Amniotic stem cell (primary cell): ENCODE measurements at regions not wholly inside any gene's neighbourhood (a gene's known extent, or its start where the extent isn't known, plus 50 kb on each side); places are given as distances from the start of the nearest gene placed in this dataset.

ENCODE experiments used
- DNase-seq: peaks from one replicate; lab custom pipeline; 2025; lab: John Stamatoyannopoulos, UW

GRCh38 chr16:73255031-73255430 lies 207.1 kb upstream of the ZFHX3 start:
- DNase-seq: no peak

- DNase-seq: no peak
Observed at GRCh38 chr16:73253922-73254480, 206.1 kb upstream of the ZFHX3 start.

DNA sequence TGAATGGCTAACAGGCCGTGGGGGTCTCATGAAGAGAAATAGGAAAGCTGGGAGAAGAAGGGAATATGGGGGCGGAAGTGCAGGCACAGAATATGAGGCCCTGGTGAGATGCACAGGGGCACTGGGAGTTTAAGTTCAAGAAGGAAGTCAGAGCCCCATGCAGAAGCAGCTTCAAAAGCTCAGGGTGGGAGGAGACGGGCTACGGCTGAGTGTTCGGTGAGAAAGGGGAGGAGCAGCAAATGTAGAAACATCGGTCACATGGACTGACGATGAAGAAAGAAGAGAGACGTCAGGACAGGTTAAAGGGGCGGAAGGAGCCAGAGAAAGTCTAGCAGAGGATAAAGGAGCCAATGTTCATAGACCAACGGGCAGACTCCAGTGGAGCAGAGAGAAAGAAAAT lies 204.5 kb upstream of the ZFHX3 start:
- DNase-seq: no peak

DNA sequence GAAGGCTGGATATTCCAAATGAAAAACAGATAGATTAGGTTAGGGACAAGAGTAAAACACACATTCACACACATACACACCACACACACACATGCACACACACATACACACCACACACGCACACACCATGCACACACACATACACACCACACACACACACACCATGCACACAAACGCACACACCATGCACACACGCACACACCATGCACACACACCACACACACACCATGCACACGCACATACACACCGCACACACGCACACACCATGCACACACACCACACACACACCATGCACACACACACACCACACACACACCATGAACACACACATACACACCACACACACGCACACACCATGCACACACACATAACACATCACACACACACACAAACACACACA lies 203.7 kb upstream of the ZFHX3 start:
- DNase-seq: no peak

DNA sequence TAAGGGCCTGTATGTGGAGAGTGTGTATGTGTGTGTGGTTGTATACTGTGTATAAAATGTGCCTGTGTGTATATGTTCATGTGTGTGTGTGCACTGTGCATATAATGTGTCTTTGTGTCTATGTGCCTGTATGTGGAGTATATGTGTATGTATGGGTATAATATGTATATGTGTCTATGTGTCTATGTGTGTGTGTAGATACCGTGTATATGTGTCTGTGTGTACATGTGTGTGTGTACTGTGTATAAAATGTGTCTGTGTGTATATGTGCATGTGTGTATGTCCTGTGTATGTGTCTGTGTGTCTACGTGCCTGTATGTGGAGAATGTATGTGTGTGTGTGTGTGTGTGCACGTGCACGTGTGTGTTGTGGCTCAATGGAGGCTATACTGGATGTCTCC lies 200.4 kb upstream of the ZFHX3 start:
- no peak for DNase-seq

DNA sequence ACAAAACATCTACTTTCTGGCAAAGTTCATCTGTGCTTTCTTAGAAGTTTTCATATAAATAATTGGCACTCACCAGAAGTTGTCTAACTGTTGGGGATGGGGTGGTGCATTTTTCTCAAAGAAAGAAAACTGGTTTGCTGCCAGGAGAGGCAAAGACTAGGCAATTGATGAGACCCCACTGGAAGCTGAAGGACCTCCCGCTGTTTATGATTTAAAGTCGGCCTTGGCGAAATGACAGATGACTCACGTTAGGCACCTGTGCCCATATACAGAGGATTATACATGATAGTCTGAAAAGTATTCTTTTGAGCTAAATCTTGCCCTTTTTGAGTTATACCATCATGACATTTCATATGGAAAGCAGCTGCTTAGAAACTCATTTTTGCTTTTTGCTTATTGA lies 193.0 kb upstream of the ZFHX3 start:
- no peak for DNase-seq

GRCh38 chr16:73237601-73238000 lies 189.7 kb upstream of the ZFHX3 start:
- no peak for DNase-seq

DNA sequence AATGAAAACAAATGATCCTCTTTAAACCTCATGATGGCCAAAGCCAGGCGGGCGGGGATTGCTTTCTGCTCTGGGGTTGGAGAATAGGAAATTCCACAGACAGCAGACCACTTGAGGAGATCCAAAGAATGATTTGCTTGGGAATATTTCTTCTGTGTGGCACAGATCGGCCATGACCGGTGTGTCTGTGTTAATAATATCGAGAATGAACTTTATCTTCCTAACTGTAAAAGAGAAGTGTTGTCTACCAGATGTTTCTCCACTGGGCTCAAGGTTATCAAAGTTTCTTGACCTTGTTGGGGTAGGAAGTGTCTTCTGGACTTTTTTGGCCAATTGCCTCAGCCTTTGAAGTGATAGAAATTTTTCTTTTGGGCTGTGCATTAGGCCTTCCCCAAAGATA lies 186.6 kb upstream of the ZFHX3 start:
- no peak for DNase-seq

GRCh38 chr16:73233846-73234424 lies 186.0 kb upstream of the ZFHX3 start:
- no peak for DNase-seq

GRCh38 chr16:73233329-73233765 lies 185.4 kb upstream of the ZFHX3 start:
- DNase-seq: no peak

GRCh38 chr16:73232555-73233328 lies 184.8 kb upstream of the ZFHX3 start:
- DNase-seq: no peak

- DNase-seq: no peak
Observed at GRCh38 chr16:73231944-73232554, 184.1 kb upstream of the ZFHX3 start.

DNA sequence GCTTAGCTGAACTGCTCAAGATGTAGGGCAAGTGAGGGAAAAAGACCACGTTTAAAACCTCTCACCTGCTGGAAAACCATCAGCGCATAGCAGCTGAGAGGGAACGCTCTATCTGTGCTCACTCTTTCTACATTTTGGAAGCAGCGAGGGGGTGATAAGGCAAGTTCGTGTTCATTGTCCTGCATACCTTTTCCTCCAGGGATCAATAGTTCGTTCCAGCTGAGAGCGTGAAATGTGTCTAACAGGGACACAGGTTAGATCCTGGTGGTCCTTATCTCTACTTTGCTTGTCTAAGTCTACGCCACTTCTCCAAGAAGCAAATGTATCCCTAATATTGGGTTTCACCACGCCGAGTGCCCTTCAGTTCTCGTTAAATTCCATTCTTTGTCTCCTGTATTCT lies 183.5 kb upstream of the ZFHX3 start:
- no peak for DNase-seq

GRCh38 chr16:73230651-73231050 lies 182.7 kb upstream of the ZFHX3 start:
- DNase-seq: no peak

- DNase-seq: peak; percentile 68
Observed at GRCh38 chr16:73228649-73229048, 180.7 kb upstream of the ZFHX3 start.

DNA sequence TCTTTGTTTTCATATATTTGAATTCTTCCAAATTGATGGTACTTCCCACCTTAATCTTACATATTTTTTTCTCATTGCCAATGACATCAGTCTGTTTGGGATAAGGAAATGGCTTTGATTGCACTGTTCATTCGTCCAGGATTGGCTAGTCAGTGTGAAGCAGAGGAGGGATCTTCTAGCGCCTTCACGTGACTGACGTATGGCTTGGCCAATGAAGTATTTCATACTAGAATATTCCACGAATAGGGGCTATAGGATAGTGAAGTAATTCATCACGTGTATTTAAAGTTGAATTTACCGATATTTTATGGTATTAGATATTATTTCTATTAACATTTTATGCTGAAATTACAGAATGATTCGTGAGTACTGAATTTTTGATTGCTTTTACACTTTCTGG lies 178.7 kb upstream of the ZFHX3 start:
- DNase-seq: no peak

- DNase-seq: no peak
Observed at GRCh38 chr16:73225983-73226382, 178.1 kb upstream of the ZFHX3 start.

DNA sequence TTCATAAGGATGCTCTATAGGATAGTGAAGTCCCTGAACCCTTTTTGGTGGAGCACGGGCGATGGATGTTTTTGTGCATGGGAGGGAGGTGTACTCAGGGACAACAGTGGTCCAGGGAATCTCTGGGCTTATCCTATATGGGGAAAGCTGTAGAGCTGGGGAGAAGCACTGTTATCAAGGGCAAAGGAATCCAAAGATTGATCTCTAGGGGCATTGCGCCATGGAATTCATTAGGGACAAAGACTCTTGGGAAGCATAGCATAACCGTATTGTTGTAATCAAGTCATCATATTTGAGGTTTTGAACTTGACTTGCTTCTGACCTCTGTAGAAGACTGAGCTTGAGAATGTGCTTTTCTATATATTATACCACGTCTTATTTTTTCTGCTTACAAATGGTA lies 172.9 kb upstream of the ZFHX3 start:
- DNase-seq: no peak

DNA sequence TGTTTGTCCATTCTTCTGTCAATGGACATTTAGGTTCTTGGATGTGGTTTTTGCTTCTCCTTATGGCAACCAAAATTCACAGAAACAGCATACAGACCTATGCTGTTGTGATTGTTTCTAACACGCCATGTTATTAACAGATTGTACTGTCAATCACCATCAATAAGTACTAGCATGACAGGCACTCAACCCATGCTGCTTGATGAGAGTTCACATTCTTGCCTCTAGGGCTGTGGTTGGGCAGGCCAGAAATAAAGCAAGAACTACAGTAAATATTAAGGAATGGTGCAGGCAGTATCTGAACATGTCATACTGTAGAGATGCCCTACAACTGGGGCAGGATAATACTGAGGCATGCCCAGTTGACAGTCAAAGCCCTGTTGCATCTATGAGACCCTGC lies 171.2 kb upstream of the ZFHX3 start:
- no peak for DNase-seq

DNA sequence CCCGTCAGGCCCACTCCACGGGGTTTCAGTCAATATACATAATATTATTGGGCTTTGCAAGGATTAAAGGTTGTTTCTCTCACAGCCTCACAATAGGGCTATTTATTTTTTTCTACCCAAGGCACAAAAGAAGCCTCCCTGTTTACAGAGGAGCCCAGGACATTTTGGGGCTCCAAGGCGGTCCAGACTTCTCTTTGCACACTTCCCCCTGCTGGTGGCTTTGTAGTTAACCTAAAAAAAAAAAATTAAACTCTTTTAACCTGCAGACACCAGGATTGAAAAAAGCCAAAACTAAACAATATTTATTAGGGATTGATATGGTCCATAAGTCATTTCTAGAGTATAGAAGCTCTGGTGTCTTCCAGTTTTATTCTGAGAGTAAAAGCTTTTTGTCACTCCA lies 169.7 kb upstream of the ZFHX3 start:
- DNase-seq: no peak

DNA sequence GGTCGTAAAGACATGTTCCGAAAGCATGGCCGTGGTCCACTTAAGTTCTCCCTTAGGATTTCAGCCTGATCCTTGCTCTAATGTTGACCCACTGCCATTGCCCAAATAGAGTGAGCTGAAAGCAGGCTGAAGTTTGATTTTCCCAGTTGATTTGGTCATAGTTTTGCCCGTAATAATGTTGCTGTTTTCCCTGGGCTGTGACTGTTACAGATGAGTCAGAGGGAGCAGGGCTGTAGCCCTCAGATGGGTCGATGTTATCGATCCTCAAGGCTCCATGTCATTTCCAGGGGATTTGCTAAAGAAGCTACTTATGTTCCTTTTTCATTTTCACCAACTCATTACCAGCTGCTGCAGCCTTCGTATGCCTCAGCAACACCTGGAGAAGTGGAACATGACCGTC lies 169.0 kb upstream of the ZFHX3 start:
- no peak for DNase-seq

GRCh38 chr16:73215678-73216377 lies 167.9 kb upstream of the ZFHX3 start:
- DNase-seq: no peak
